ENCODE measurements at regions not wholly inside any gene's neighbourhood (a gene's known extent, or its start where the extent isn't known, plus 50 kb on each side); places are given as distances from the start of the nearest gene placed in this dataset.

DNA sequence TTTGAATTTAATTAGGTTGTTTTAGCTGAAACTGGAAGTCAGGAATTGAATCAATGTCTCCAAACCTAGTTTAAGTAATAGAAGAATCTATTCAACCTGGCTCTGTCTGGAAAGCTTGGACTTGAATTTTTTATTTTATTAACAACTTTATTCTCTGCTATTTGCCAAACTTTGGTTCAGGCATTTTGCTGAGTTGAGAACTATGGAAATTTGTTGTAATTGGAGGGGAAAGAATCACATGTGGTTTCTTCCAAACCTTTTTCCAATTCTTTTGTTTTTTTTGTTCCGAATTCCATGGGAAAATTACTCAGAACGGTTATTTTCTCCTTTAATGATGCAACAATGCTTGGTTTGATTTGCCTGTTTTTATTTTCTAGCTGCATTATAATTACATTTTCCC lies 98.2 kb upstream of the RPS23 start:
- POLR2A ChIA-PET = no interaction called here
- H3K36me3 Mint-ChIP-seq = no peaks in the 10 kb centered on the region

DNA sequence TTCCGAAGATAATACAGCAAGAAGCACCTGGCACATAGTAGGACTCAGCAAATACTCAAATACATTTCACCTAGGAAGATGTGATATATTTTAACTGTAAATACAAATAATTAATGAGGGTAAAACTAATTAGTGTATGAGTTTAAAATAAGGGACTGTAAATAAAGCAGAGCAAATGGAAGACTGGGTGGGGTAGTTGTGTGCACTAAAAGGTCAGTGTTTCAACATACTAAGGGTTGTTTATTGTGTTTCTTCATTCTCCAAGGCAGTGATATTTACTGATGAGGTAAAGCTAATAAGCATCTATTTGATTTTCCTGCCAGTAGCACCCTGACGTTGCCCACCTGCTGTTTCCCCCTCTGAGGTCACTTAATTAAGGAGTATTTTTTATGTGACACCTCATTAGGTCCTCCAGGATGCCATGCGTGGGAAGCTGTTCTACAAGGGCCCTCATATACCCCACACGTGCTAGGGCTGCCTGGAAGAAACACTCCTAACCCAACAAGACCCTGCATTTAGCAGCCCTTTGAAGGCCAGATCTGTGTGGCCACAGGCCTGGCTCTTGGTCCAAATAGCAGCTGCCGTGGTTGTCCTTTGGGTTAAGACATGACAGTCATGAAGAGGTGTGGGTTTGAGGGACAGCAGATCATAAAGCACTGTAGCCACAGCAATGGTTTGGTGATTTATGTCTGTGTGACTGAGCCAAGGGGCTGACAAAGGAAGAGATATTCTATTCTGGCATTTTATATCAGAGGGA lies 97.5 kb upstream of the RPS23 start:
- Mint-ChIP-seq H3K27ac (no peak overlapping the region), H3K4me3 (no peak overlapping the region), H3K36me3 (no peaks in the 10 kb centered on the region), H3K4me1 (ENCODE audit: low read depth) (peaks cover 9% of the 10 kb centered on the region), H3K27me3 (no peaks in the 10 kb centered on the region), H3K9me3 (peaks cover 7% of the 10 kb centered on the region)
- no peak for DNase-seq
- intact Hi-C loops (cut with micrococcal nuclease) = no loop called here
- POLR2A ChIA-PET = no interaction called here
- CTCF ChIA-PET = no interaction called here

More for the DNA sequence above, 98.2 kb upstream of the RPS23 start:
- intact Hi-C loops (cut with micrococcal nuclease) = no loop called here
- no peak overlapping the region for H3K4me3 Mint-ChIP-seq
- peaks cover 7% of the 10 kb centered on the region for H3K9me3 Mint-ChIP-seq
- CTCF ChIA-PET = no interaction called here
- H3K4me1 Mint-ChIP-seq (ENCODE audit: low read depth) = peaks cover 9% of the 10 kb centered on the region
- H3K27me3 Mint-ChIP-seq = no peaks in the 10 kb centered on the region
- no peak overlapping the region for H3K27ac Mint-ChIP-seq
- DNase-seq = no peak

DNA sequence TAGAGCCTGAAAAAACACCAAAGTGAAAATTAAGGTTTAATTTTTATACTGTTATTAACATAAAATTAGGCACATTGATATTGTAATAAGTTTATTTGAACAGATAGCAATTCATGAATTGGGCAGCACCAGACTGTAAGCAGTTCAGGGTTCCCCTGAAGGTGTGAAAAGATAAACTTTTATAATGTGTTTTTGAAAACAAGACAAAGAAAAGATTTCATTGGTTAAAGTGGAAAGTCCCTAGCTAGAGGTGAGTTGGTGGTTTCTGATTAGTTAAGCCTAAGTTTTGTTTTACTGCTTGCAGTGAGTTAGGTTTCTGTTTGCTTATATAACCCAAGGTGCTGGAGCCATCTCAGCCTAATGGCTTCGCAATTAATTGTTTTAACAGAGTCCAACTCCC lies 96.5 kb upstream of the RPS23 start:
- intact Hi-C loops (cut with micrococcal nuclease) = no loop called here
- no peak for DNase-seq

DNA sequence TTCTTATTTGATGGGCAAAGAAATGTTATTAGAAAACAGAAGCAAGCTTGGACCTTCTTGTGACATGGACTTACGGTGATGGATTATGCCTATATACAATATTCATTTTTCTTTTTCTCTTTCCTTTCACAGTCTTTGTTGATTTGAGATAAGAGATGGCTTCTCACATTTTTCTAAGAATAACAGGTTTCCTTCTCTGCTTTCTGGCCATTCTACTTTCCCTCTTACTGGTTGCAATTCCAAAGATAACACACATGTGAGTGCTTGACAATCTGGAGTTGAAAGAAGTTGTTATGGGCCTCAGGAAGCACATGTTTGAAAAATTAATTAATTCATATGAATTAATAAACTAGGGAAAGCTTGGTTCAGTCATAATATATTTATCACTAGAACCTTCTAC lies 89.8 kb upstream of the RPS23 start:
- Mint-ChIP-seq H3K27me3 (no peaks in the 10 kb centered on the region), H3K9me3 (no peaks in the 10 kb centered on the region), H3K4me1 (ENCODE audit: low read depth) (peaks cover 14% of the 10 kb centered on the region), H3K4me3 (no peak overlapping the region), H3K36me3 (no peaks in the 10 kb centered on the region), H3K27ac (no peak overlapping the region)
- ChIA-PET POLR2A (no interaction called here), CTCF (interaction anchor here (1.5 kb wide), 1 partner anchor 17 kb away, joined by 4 read pairs; no protein-coding TSS in a partner anchor)
- intact Hi-C loops (cut with micrococcal nuclease) = no loop called here
- no peak for DNase-seq

More for the DNA sequence above, 96.5 kb upstream of the RPS23 start:
- no peak overlapping the region for H3K4me3 Mint-ChIP-seq
- H3K9me3 Mint-ChIP-seq = peaks cover 7% of the 10 kb centered on the region
- POLR2A ChIA-PET = no interaction called here
- H3K36me3 Mint-ChIP-seq = no peaks in the 10 kb centered on the region
- CTCF ChIA-PET = no interaction called here
- H3K27ac Mint-ChIP-seq = no peak overlapping the region
- peaks cover 9% of the 10 kb centered on the region for H3K4me1 Mint-ChIP-seq (ENCODE audit: low read depth)
- H3K27me3 Mint-ChIP-seq = no peaks in the 10 kb centered on the region

DNA sequence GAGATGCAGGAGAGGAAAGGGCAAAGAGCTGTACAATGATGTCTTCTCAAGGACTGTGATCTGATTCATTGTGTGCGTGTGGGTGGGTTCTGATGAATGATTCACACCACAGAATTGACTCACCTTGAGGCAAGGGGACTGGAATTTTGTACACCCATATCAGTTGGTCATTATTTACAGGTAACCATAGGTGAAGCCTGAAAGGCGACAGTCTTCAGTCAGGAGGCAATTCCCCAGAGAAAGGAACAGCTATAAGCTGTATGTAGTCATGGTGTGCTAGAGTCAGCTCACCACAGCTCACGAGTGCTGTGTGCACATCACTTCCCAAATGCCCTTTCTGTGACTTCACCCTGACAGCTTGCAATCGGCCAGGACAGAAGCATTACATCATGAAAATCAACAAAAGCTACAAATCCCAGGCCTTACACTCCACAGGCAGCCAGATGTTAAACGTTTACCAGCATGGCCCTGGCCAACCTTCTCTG lies 87.6 kb upstream of the RPS23 start:
- peak; percentile 74 for DNase-seq
- Mint-ChIP-seq H3K4me1 (ENCODE audit: low read depth) (peaks cover 16% of the 10 kb centered on the region), H3K9me3 (no peaks in the 10 kb centered on the region), H3K27ac (no peak overlapping the region), H3K27me3 (no peaks in the 10 kb centered on the region), H3K4me3 (no peak overlapping the region), H3K36me3 (no peaks in the 10 kb centered on the region)
- ChIA-PET POLR2A (interaction anchor here (1.9 kb wide), 1 partner anchor 23 kb away, joined by 6 read pairs; no protein-coding TSS in a partner anchor), CTCF (interaction anchor here (1.3 to 1.8 kb wide), 2 partner anchors 9 to 13 kb away, joined by 3 to 5 read pairs; no protein-coding TSS in a partner anchor)
- intact Hi-C loops (cut with micrococcal nuclease) = loop anchor here (1.0 to 2.0 kb wide), 3 partner anchors 8 to 603 kb away; no protein-coding TSS in a partner anchor

DNA sequence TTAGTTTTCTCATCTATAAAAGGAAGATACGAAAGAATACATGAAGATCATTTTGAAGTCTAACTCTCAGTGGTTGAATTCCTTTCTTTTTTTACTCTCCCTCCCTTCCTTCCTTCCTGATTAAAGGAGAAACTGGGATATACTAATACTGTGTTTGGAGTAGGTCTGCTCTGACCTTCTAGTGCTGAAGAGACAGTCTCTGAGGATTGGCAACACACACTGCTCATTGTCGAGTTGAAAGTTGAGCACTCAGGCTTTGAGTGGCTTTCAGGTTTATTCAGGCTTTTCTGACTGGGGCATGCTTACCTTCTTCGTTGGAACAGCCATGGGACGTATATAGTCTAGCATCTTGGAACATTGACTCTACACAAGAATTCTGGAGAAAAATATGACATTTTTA lies 86.9 kb upstream of the RPS23 start:
- ChIA-PET POLR2A (interaction anchor here (1.9 kb wide), 1 partner anchor 24 kb away, joined by 6 read pairs; no protein-coding TSS in a partner anchor), CTCF (interaction anchor here (1.3 to 1.8 kb wide), 2 partner anchors 8 to 12 kb away, joined by 3 to 5 read pairs; no protein-coding TSS in a partner anchor)
- Mint-ChIP-seq H3K4me1 (ENCODE audit: low read depth) (peaks cover 21% of the 10 kb centered on the region), H3K4me3 (no peak overlapping the region), H3K36me3 (no peaks in the 10 kb centered on the region), H3K27me3 (no peaks in the 10 kb centered on the region), H3K27ac (no peak overlapping the region), H3K9me3 (no peaks in the 10 kb centered on the region)
- DNase-seq = no peak
- intact Hi-C loops (cut with micrococcal nuclease) = loop anchor here (1.0 to 2.0 kb wide), 3 partner anchors 8 to 604 kb away; no protein-coding TSS in a partner anchor

DNA sequence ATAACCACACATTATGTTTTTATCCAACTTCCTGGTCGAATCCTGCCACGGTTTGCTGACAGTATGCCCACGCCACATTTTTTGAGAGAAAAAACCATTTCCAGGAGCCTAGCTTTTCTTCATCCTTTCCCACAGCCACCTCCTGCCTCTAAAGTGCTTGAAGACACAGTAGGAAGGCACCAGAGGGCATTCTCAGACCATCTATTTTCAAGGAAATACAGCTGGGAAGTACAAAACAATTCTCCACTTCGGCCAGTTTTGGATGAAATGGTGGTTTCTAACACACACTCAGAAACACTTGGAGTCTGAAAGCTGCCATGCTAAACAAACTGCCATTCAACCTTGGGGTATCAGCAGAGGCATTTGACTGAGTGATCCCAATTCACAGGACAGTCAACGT lies 86.3 kb upstream of the RPS23 start:
- intact Hi-C loops (cut with micrococcal nuclease) = loop anchor here (2.0 kb wide), 1 partner anchor 604 kb away; no protein-coding TSS in a partner anchor
- ChIA-PET CTCF (no interaction called here), POLR2A (interaction anchor here (1.9 kb wide), 1 partner anchor 24 kb away, joined by 6 read pairs; no protein-coding TSS in a partner anchor)
- peaks cover 25% of the 10 kb centered on the region for H3K4me1 Mint-ChIP-seq (ENCODE audit: low read depth)
- DNase-seq = no peak
- no peak overlapping the region for H3K27ac Mint-ChIP-seq
- H3K9me3 Mint-ChIP-seq = no peaks in the 10 kb centered on the region
- no peak overlapping the region for H3K4me3 Mint-ChIP-seq
- no peaks in the 10 kb centered on the region for H3K27me3 Mint-ChIP-seq
- no peaks in the 10 kb centered on the region for H3K36me3 Mint-ChIP-seq

DNA sequence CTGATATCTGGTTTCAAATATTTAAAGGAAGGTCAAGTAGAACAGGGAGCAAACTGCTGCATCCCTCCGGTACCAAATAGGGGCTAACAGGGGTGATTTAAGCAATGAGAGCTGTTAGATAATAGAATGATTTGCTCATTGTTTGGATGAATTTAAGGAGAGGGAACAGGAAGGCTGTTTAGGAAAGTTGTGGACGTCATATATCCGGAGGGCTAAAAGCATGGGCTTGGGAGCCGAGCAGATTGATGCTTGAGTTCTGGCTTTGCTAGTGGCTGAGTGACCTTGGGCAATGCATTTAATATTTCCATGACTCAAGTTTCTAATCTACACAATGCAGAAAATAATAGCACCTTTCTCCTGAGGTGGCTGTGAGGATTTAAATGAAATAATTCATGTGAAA lies 85.4 kb upstream of the RPS23 start:
- no peak overlapping the region for H3K4me3 Mint-ChIP-seq
- POLR2A ChIA-PET = no interaction called here
- H3K27me3 Mint-ChIP-seq = no peaks in the 10 kb centered on the region
- no peaks in the 10 kb centered on the region for H3K9me3 Mint-ChIP-seq
- H3K27ac Mint-ChIP-seq = no peak overlapping the region
- H3K36me3 Mint-ChIP-seq = no peaks in the 10 kb centered on the region
- H3K4me1 Mint-ChIP-seq (ENCODE audit: low read depth) = peaks cover 31% of the 10 kb centered on the region
- CTCF ChIA-PET = no interaction called here
- DNase-seq = no peak
- intact Hi-C loops (cut with micrococcal nuclease) = no loop called here

DNA sequence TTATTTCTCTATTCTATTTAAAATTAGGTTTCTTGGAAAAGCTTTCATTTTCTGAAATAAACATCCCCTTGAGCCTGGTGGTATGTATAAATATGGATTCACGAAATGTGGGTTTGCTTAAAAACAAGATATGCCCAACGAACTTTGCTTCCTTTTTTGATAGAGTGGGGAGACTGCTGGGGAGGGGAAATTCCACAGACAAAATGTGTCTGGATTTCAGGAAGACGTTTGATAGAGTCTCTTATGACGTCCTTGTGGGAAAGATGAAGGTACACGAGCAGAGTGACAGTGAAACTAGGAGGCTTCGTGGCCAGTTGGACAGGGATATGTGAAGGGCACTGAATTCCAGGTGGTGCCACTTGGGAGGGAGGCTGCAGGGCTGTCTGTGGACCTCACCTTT lies 84.5 kb upstream of the RPS23 start:
- CTCF ChIA-PET = no interaction called here
- no peak for DNase-seq
- H3K36me3 Mint-ChIP-seq = no peaks in the 10 kb centered on the region
- H3K27me3 Mint-ChIP-seq = no peaks in the 10 kb centered on the region
- intact Hi-C loops (cut with micrococcal nuclease) = no loop called here
- no peak overlapping the region for H3K27ac Mint-ChIP-seq
- H3K4me1 Mint-ChIP-seq (ENCODE audit: low read depth) = peaks cover 40% of the 10 kb centered on the region
- H3K9me3 Mint-ChIP-seq = no peaks in the 10 kb centered on the region
- H3K4me3 Mint-ChIP-seq = no peak overlapping the region
- POLR2A ChIA-PET = no interaction called here

DNA sequence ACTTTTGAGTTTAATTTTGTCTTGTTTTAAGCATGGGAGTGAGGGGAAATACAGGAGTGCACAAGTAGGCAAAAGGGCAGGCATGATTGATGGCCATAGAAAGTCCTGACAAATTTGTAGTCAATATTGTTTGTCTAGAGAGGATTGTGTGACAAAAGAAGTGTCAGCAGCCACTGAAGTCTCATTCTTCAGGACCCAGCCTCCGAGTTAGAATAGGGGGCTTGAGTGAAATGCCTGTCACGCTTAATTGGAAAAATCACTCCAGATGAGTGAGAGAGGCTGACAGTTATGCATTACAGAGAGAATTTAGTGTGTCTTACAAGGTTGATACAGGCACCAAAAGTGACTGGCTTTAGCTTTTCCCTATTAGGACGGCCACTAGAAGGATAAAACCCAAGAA lies 81.9 kb upstream of the RPS23 start:
- intact Hi-C loops (cut with micrococcal nuclease) = no loop called here
- ChIA-PET POLR2A (no interaction called here), CTCF (no interaction called here)
- H3K27me3 Mint-ChIP-seq = no peaks in the 10 kb centered on the region
- no peaks in the 10 kb centered on the region for H3K36me3 Mint-ChIP-seq
- no peak for DNase-seq
- no peaks in the 10 kb centered on the region for H3K9me3 Mint-ChIP-seq
- peaks cover 44% of the 10 kb centered on the region for H3K4me1 Mint-ChIP-seq (ENCODE audit: low read depth)
- no peak overlapping the region for H3K27ac Mint-ChIP-seq
- H3K4me3 Mint-ChIP-seq = no peak overlapping the region

DNA sequence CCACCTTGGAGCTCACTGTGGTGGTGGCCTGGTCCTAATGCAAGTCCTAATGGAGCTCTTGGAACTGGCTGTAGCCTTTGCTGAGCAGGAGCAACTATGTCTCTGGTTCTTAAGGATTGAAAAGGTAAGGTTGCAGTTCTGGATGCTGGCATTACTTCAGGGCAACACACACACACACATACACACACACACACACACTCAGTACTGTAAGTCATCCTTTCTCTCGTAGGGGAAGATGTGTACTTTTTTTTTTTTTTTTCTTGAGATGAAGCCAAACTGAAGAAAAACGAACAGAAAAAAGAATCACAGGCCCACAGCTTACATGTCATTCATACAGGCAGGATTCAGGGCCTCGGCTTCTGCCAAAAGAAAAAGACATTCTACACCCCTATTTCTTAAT lies 81.1 kb upstream of the RPS23 start:
- ChIA-PET POLR2A (no interaction called here), CTCF (no interaction called here)
- intact Hi-C loops (cut with micrococcal nuclease) = loop anchor here (5.0 to 10.0 kb wide), 3 partner anchors 136 to 607 kb away; partner anchors contain the start of gene SSBP2

DNA sequence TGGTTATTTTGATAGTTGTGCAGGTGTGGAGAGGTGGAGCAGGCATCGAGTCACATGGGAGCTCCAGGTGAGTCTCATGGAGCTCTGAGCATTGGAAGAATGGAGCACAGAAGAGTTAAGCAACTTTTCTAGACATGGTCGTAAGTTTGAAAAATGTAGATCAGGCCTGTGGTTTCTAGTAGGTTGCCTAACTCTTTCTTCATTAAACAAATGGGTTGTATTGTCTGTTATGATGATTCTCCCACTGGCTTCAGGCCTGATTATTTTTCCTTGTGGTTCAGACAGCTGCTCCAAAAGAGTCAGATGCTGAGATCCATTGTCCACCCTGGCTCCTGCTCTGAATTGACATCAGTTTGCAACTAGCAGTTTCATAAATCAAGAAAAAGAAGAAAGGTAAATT lies 80.3 kb upstream of the RPS23 start:
- Mint-ChIP-seq H3K27me3 (no peaks in the 10 kb centered on the region), H3K27ac (peak overlapping the region; percentile 99), H3K4me3 (no peak overlapping the region), H3K36me3 (no peaks in the 10 kb centered on the region), H3K4me1 (ENCODE audit: low read depth) (peaks cover 49% of the 10 kb centered on the region), H3K9me3 (no peaks in the 10 kb centered on the region)
- DNase-seq = no peak
- intact Hi-C loops (cut with micrococcal nuclease) = loop anchor here (5.0 to 10.0 kb wide), 3 partner anchors 136 to 606 kb away; partner anchors contain the start of gene SSBP2
- ChIA-PET CTCF (interaction anchor here (1.4 kb wide), 1 partner anchor 30 kb away, joined by 3 read pairs; no protein-coding TSS in a partner anchor), POLR2A (interaction anchor here (1.7 kb wide), 1 partner anchor 30 kb away, joined by 9 read pairs; no protein-coding TSS in a partner anchor)

More for the DNA sequence above, 81.1 kb upstream of the RPS23 start:
- no peaks in the 10 kb centered on the region for H3K36me3 Mint-ChIP-seq
- no peak overlapping the region for H3K4me3 Mint-ChIP-seq
- H3K27ac Mint-ChIP-seq = no peak overlapping the region
- H3K27me3 Mint-ChIP-seq = no peaks in the 10 kb centered on the region
- DNase-seq = no peak
- no peaks in the 10 kb centered on the region for H3K9me3 Mint-ChIP-seq
- peaks cover 49% of the 10 kb centered on the region for H3K4me1 Mint-ChIP-seq (ENCODE audit: low read depth)
